HCT116 (cell line): ENCODE measurements at regions not wholly inside any gene's neighbourhood (a gene's known extent, or its start where the extent isn't known, plus 50 kb on each side); places are given as distances from the start of the nearest gene placed in this dataset.

Source experiments
- ATAC-seq: fragments of 200-7000 bp; cut with Tn5 transposase; 2 replicates; pipeline ENCODE4 v1.9.1; 2020; ENCODE audit warnings: mild to moderate bottlenecking, moderate library complexity
- BruUV-seq: library from RNA; stranded (reverse); fragments of 400-500 nt; replicated peaks from 2 replicates; lab custom pipeline; 2021; lab: Mats Ljungman, UMichigan
- CTCF ChIA-PET: fragments of 300-600 bp; sonication (Branson Sonifier 250); formaldehyde crosslinking; loops from one replicate; lab custom pipeline; 2021; ENCODE audit warnings: antibody characterized with exemption; lab: Charles Lee
- POLR2A ChIA-PET: fragments of 300-600, 350-600 bp; sonication (Branson Sonifier 250); formaldehyde crosslinking; loops from one replicate; lab custom pipeline; 2021; ENCODE audit warnings: antibody characterized with exemption; lab: Charles Lee
- RAD21 ChIA-PET, 2 experiments: fragments of 300-600 bp; sonication (Branson Sonifier 250); formaldehyde crosslinking; loops; one replicate each; lab custom pipeline; 2023; ENCODE audit warnings: low total read pairs in 2 of 2; ENCODE audit not compliant: uncharacterized antibody in 2 of 2, unreplicated experiment in 2 of 2, low non-redundant PET in 1 of 2; lab: Charles Lee
- DNase-seq: peaks from one replicate; pipeline ENCODE4 v3.0.0-alpha.2; 2010; ENCODE audit warnings: low read depth, low spot score
- H2AFZ ChIP-seq: fragments of 200-600 bp; shearing (Covaris generic), sonication (generic); 2 replicates; pipeline ENCODE4 v1.6.1; 2017; ENCODE audit warnings: low read depth, mixed run types, mixed read lengths, antibody characterized with exemption, low read length; ENCODE audit not compliant: poor library complexity, severe bottlenecking
- H3K27ac ChIP-seq: 2 replicates; pipeline ENCODE4 v1.5.1; 2012; ENCODE audit warnings: low read depth, low read length
- H3K27me3 ChIP-seq: fragments of 200-600 bp; sonication (generic); 2 replicates; pipeline ENCODE4 v1.6.1; 2016; ENCODE audit warnings: mixed run types, low read length, mixed read lengths; ENCODE audit not compliant: insufficient read depth
- H3K36me3 ChIP-seq, 2 experiments: fragments of 200-500 bp in 1 of 2; fragments of 200-600 bp in 1 of 2; sonication (Bioruptor generic) in 1 of 2; sonication (generic) in 1 of 2; 2 replicates each; pipeline versions ENCODE4 v1.5.1 to v1.6.1; 2014 to 2016; ENCODE audit warnings: low read length in 2 of 2, inconsistent platforms in 1 of 2, mixed read lengths in 1 of 2, mixed run types in 1 of 2; ENCODE audit not compliant: insufficient read depth in 2 of 2, control insufficient read depth in 1 of 2
- H3K4me1 ChIP-seq, 2 experiments: fragments of 200-600 bp in 1 of 2; sonication (generic) in 1 of 2; 2 replicates each; pipeline versions ENCODE4 v1.5.1 to v1.6.1; 2012 to 2017; ENCODE audit warnings: low read length in 2 of 2, inconsistent platforms in 1 of 2, mild to moderate bottlenecking in 1 of 2, mixed read lengths in 1 of 2, mixed run types in 1 of 2, moderate library complexity in 1 of 2; ENCODE audit not compliant: insufficient read depth in 2 of 2, control insufficient read depth in 1 of 2
- H3K4me2 ChIP-seq: fragments of 200-600 bp; sonication (generic); 2 replicates; pipeline ENCODE4 v1.6.1; 2017; ENCODE audit warnings: mixed run types, low read length, mixed read lengths
- H3K4me3 ChIP-seq, 2 experiments: fragments of 200-600 bp in 1 of 2; sonication (generic) in 1 of 2; replicated peaks in 1 of 2; 2 replicates each; pipeline ENCODE4 v1.5.1; 2011 to 2016; ENCODE audit warnings: low read length in 2 of 2, control low read depth in 1 of 2, low read depth in 1 of 2, mild to moderate bottlenecking in 1 of 2, mixed read lengths in 1 of 2, mixed run types in 1 of 2
- H3K79me2 ChIP-seq: fragments of 200-600 bp; sonication (generic); 2 replicates; pipeline ENCODE4 v1.6.1; 2017; ENCODE audit warnings: mild to moderate bottlenecking, mixed run types, low read length, moderate library complexity, mixed read lengths; ENCODE audit not compliant: insufficient read depth
- H3K9ac ChIP-seq: fragments of 200-600 bp; sonication (generic); 2 replicates; pipeline ENCODE4 v1.6.1; 2016; ENCODE audit warnings: low read length, mixed read lengths
- H3K9me2 ChIP-seq: fragments of 200-600 bp; sonication (generic), shearing (Covaris generic); 2 replicates; pipeline ENCODE4 v1.6.1; 2017; ENCODE audit warnings: mixed run types, mild to moderate bottlenecking, moderate library complexity; ENCODE audit not compliant: insufficient read depth
- H3K9me3 ChIP-seq, 2 experiments: fragments of 200-500 bp in 1 of 2; fragments of 200-600 bp in 1 of 2; sonication (Bioruptor generic) in 1 of 2; sonication (generic) in 1 of 2; 2 replicates each; pipeline ENCODE4 v1.6.1; 2014 to 2017; ENCODE audit warnings: low read length in 2 of 2, mixed read lengths in 2 of 2, inconsistent platforms in 1 of 2, low read depth in 1 of 2, mild to moderate bottlenecking in 1 of 2, mixed run types in 1 of 2, moderate library complexity in 1 of 2; ENCODE audit not compliant: control insufficient read depth in 1 of 2, insufficient read depth in 1 of 2
- H4K20me1 ChIP-seq: fragments of 200-600 bp; sonication (generic), shearing (Covaris generic); 2 replicates; pipeline ENCODE4 v1.6.1; 2017; ENCODE audit warnings: mixed run types, mild to moderate bottlenecking, moderate library complexity; ENCODE audit not compliant: insufficient read depth
- ATF3 ChIP-seq: IDR thresholded peaks from 2 replicates; pipeline ENCODE4 v1.6.1; 2012
- CEBPB ChIP-seq: IDR thresholded peaks from 2 replicates; pipeline ENCODE4 v1.6.1; 2012; ENCODE audit warnings: low read depth
- ELF1 ChIP-seq: IDR thresholded peaks from 2 replicates; pipeline ENCODE4 v1.6.1; 2012; ENCODE audit warnings: low read depth, borderline replicate concordance
- EZH2 ChIP-seq: fragments of 200-600 bp; sonication (generic); IDR thresholded peaks from 2 replicates; pipeline ENCODE4 v1.6.1; 2017; ENCODE audit warnings: antibody characterized with exemption, mixed run types
- EZH2phosphoT487 ChIP-seq: fragments of 200-600 bp; IDR thresholded peaks from 2 replicates; pipeline ENCODE4 v1.6.1; 2018; ENCODE audit warnings: antibody characterized with exemption, borderline replicate concordance
- JUND ChIP-seq: IDR thresholded peaks from 2 replicates; pipeline ENCODE4 v1.6.1; 2012
- MAX ChIP-seq: IDR thresholded peaks from 2 replicates; pipeline ENCODE4 v1.6.1; 2012
- POLR2A ChIP-seq: IDR thresholded peaks from 2 replicates; pipeline ENCODE4 v1.7.0; 2011; ENCODE audit warnings: borderline replicate concordance; ENCODE audit not compliant: insufficient read depth, insufficient read length; ENCODE audit errors: extremely low read depth
- POLR2AphosphoS5 ChIP-seq: IDR thresholded peaks from 2 replicates; pipeline ENCODE4 v1.6.1; 2011; ENCODE audit warnings: mild to moderate bottlenecking, low read depth, low read length, moderate library complexity
- RAD21 ChIP-seq: IDR thresholded peaks from 2 replicates; pipeline ENCODE4 v1.6.1; 2012; ENCODE audit warnings: low read depth, mild to moderate bottlenecking
- REST ChIP-seq: IDR thresholded peaks from 2 replicates; pipeline ENCODE4 v1.6.1; 2012; ENCODE audit warnings: low read depth
- SIN3A ChIP-seq: IDR thresholded peaks from 2 replicates; pipeline ENCODE4 v1.6.1; 2012; ENCODE audit warnings: low read depth
- SP1 ChIP-seq: IDR thresholded peaks from 2 replicates; pipeline ENCODE4 v1.6.1; 2012; ENCODE audit warnings: low read depth
- SRF ChIP-seq: IDR thresholded peaks from 2 replicates; pipeline ENCODE4 v1.6.1; 2012; ENCODE audit warnings: low read depth
- TCF7L2 ChIP-seq: IDR thresholded peaks from 2 replicates; pipeline ENCODE4 v1.7.0; 2011; ENCODE audit warnings: borderline replicate concordance, inconsistent platforms; ENCODE audit not compliant: insufficient read depth, insufficient read length; ENCODE audit errors: extremely low read depth
- YY1 ChIP-seq: IDR thresholded peaks from 2 replicates; pipeline ENCODE4 v1.6.1; 2011; ENCODE audit warnings: low read length, low read depth, moderate library complexity, mild to moderate bottlenecking; ENCODE audit not compliant: insufficient replicate concordance; ENCODE audit errors: extremely low read depth
- ZBTB33 ChIP-seq: IDR thresholded peaks from 2 replicates; pipeline ENCODE4 v1.6.1; 2011; ENCODE audit warnings: mild to moderate bottlenecking, low read length, moderate library complexity; ENCODE audit not compliant: insufficient replicate concordance; ENCODE audit errors: extremely low read depth
- ZFX ChIP-seq: fragments of 450-650 bp; IDR thresholded peaks from 2 replicates; pipeline ENCODE4 v1.6.1; 2017
- ZNF274 ChIP-seq: fragments of 200-500 bp; sonication (Bioruptor generic); IDR thresholded peaks from 2 replicates; pipeline ENCODE4 v1.6.1; 2014; ENCODE audit warnings: mild to moderate bottlenecking, low read depth, low read length, inconsistent platforms
- intact Hi-C: fragments of 100-400 bp; cut with micrococcal nuclease; formaldehyde crosslinking; loops from 2 replicates; pipeline ENCODE4 v1.10.0; 2022

GRCh38 chr13:53197424-53197823 is 168.8 kb downstream of the OLFM4 start:
- H3K9me3 ChIP-seq: no peaks in the 10 kb centered on the region
- no peaks in the 10 kb centered on the region for H3K4me1 ChIP-seq
- TF ChIP-seq ELF1 (no peak), REST (no peak), EZH2 (no peak), YY1 (no peak), ATF3 (no peak), SRF (no peak), POLR2AphosphoS5 (no peak), ZNF274 (no peak), SP1 (no peak), RAD21 (no peak), SIN3A (no peak), POLR2A (no peak), MAX (no peak), JUND (no peak), EZH2phosphoT487 (no peak), ZBTB33 (no peak), TCF7L2 (no peak), ZFX (no peak), CEBPB (no peak)
- H3K4me3 ChIP-seq: no peak overlapping the region
- RAD21 ChIA-PET: no interaction called here
- H3K36me3 ChIP-seq: no peaks in the 10 kb centered on the region
- H4K20me1 ChIP-seq: no peaks in the 10 kb centered on the region
- H3K4me2 ChIP-seq: no peak overlapping the region
- ATAC-seq: no peak
- H3K79me2 ChIP-seq: no peaks in the 10 kb centered on the region
- H3K27me3 ChIP-seq: no peaks in the 10 kb centered on the region
- no TSS peak for BruUV-seq
- H3K9me2 ChIP-seq: no peaks in the 10 kb centered on the region
- H3K9ac ChIP-seq: no peak overlapping the region
- intact Hi-C loops: no loop called here
- H2AFZ ChIP-seq: no peak overlapping the region
- H3K27ac ChIP-seq: no peak overlapping the region
- CTCF ChIA-PET: no interaction called here
- POLR2A ChIA-PET: no interaction called here
- no peak for DNase-seq
